HG03571 (cell line): ENCODE measurements at regions not wholly inside any gene's neighbourhood (a gene's known extent, or its start where the extent isn't known, plus 50 kb on each side); places are given as distances from the start of the nearest gene placed in this dataset.
"Not testable (repeated sequence)": the region's sequence is repeated elsewhere in the genome, so short reads cannot be mapped to it uniquely, and the experiment has no call there.

Experiments used
- ATAC-seq: cut with Tn5 transposase; IDR thresholded peaks from one replicate; pipeline ENCODE4 v1.9.1; 2021; ENCODE audit not compliant: unreplicated experiment

DNA sequence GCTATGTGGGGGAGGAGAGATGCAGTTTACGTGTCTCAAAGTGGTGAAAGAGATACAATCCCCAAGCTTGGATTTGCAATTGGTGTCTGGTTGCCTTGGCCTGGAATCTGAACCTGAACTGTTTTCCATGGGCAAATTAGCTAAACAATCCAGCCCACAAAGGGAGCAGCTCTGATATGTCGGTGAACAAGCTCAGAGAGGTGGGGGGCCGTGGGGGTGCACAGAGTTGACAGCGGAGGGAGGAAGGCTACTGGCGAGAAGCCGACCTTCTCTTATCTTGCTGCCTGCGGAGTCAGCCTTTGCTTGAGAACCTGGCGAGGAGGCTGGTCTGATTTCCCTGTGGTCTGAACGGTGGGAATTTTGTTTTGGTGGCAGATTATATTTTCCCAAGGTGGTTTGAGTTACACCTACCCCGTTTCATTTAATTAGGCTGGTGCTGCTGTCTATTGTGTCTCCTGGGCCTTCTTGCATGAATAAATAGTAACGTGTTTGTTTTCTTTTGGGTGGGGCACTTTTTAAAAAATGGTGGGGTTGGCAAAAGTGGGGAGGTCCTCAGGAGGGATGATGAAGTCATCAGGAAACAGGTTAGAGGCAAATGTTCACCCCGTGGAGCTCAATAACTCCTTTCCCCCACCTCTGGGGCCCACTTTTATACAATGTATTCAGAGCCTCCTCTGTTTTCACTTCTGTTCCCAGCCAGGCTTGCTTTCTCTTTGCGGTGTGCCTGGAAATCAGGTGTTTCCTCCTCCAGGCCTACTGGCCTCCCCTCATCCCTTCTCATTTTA is 80.9 kb upstream of the IGFBP5 start:
- ATAC-seq, result no peak

DNA sequence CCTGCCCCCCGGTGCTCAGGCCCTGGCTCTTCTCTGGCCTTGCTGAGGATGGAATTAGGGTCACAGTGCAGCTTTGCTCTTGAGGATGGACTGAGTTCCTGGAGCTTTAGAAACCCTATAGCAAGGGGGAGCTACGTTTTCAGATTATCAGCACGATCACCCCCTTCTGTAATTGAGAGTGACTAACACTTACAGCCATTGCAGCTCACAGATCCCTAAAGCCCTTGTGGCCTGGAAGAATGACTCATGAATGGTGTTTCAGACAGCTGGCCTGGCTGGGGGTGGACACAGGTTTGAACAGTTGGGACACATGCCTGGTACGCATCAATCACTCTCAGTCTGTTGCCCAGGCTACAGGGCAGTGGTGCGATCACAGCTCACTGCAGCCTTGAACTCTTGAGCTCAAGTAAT is 79.7 kb upstream of the IGFBP5 start:
- ATAC-seq, result no peak

- no peak for ATAC-seq
Observed at GRCh38 chr2:216774620-216775019, 79.3 kb upstream of the IGFBP5 start.

- no peak for ATAC-seq
Observed at GRCh38 chr2:216774180-216774579, 78.8 kb upstream of the IGFBP5 start.

DNA sequence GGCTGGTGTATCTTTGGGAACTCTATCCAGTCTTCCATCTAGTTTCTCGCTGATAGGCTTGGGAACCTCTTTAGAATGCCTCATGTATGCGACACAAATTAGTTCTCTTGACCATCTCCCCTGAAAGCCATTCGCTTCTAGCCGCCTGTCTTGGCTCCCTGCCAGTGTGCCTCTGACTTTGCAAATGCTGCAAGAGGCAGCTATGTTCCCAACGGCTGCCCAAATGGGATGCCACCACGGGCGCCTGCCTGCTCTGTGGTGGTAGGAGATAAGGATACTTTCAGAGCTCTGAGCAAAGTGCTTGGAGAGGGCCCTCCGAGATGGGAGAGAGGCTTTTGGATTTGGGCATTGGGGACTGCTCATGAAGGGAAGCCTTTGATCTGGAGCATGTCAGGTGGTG is 77.7 kb upstream of the IGFBP5 start:
- no peak for ATAC-seq

- ATAC-seq, result no peak
Observed at GRCh38 chr2:216770717-216771116, 75.4 kb upstream of the IGFBP5 start.

- ATAC-seq, result no peak
Observed at GRCh38 chr2:216770050-216770449, 74.7 kb upstream of the IGFBP5 start.

GRCh38 chr2:216769626-216770025 is 74.3 kb upstream of the IGFBP5 start:
- no peak for ATAC-seq

GRCh38 chr2:216768908-216769411 is 73.6 kb upstream of the IGFBP5 start:
- no peak for ATAC-seq

DNA sequence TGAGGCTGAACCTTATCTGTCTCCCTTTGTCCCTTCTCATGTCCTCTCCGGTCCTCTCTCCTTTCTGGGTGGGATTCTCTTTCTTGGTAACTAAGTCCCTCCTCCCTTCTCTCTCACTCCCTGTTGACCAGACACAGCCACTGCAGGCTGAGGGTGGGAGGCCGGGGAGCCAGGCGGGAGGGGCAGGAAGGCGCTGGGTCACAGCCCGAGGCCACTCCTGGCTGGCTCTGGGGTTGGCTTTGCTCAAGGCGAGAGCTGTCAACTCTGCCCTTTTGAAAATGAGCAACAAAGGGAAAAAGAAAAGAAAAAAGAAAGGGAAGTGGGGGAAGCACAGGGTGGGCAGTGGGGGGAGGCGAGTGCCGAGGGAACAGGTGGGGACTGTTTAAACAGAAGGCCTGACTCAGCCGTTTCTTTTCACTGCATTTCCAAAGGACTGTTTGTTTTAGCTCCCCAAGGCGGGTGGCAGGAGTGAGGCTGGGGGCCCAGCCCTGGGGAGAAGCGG is 70.5 kb upstream of the IGFBP5 start:
- ATAC-seq, result no peak

GRCh38 chr2:216763396-216763795 is 68.0 kb upstream of the IGFBP5 start:
- no peak for ATAC-seq

- no peak for ATAC-seq
Observed at GRCh38 chr2:216761809-216762208, 66.5 kb upstream of the IGFBP5 start.

DNA sequence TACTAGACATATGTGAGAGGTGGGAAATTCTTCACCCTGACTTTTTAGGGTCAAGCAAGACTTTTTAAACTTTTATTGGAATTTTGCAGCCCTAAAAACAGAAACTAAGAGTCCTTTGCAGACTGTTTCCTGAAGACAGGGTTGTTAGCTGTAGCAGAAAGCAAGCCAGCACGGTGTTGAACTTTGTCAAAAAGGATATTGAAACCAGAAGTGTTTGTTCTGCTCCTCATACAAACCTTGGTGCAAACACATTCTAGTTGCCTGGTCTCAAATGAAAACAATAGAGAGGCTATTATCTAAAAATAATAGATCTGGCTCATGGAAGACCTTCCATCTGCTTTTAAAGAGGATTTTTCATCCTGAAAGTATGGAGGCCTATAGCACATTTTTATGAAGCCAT is 65.8 kb upstream of the IGFBP5 start:
- ATAC-seq, result no peak

- no peak for ATAC-seq
Observed at GRCh38 chr2:216758256-216759155, 63.2 kb upstream of the IGFBP5 start.

DNA sequence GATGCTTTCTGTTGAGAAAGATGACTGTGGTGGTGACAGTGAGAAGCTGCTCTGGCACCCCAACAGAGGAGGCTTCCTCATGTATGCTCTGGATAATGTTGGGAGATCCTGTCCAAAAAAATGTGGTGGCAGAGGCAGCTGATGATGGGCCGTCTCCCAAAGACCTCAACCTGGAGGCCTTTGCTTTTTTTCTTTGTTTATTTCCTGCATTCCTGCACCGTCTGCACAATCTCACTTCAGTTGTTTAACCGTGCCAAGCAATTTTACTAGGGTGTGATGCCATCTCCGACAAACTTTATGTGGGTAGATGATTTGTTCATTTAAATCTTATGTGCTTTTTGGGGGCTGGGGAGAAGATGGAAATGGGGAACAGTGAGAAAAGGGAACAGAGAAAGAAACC is 62.2 kb upstream of the IGFBP5 start:
- ATAC-seq, result no peak

- no peak for ATAC-seq
Observed at GRCh38 chr2:216756435-216756834, 61.1 kb upstream of the IGFBP5 start.

DNA sequence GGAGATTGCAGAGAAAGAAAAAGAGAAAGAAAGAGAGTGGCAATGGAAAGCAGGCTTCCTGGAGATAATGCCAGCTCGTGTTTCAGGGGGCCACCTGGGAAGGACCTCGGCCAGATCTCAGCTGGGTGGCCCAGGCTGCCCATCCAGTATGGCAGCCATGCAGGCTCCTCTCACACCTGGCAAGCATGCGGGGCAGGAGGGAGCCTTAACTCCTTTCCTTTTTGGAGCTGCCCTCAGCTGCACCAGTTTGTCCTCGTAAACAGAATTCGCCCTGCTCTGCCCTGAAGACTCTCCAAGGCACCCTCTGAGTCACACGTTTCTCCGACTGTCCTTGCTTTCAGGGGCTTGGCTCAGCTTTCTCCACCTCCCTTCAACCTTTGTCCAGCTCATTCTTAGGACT is 59.5 kb upstream of the IGFBP5 start:
- ATAC-seq, result no peak

GRCh38 chr2:216754336-216754735 is 59.0 kb upstream of the IGFBP5 start:
- no peak for ATAC-seq

- ATAC-seq, result no peak
Observed at GRCh38 chr2:216752855-216753505, 57.6 kb upstream of the IGFBP5 start.

GRCh38 chr2:216750750-216751149 is 55.4 kb upstream of the IGFBP5 start:
- not testable (repeated sequence) for ATAC-seq

DNA sequence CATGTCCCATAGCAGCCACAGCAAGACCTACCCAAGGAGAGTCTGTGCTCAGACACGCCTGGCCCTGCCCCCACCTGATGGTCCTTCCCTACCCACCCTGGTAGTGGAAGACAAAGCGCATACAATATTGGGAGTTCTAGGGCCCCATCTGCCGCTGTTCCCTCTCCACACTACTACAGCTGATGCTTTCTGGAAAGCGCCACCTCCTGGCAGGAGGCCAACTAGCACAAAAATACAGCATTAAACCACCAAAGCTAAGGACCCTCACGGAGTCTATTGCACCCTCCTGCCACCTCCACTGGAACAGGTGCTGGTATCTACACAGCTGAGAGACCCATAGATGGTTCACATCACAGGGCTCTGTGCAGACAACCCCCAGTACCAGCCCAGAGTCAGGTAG is 50.9 kb upstream of the IGFBP5 start:
- ATAC-seq, result not testable (repeated sequence)
